ENCODE measurements at regions not wholly inside any gene's neighbourhood (a gene's known extent, or its start where the extent isn't known, plus 50 kb on each side); places are given as distances from the start of the nearest gene placed in this dataset.

DNA sequence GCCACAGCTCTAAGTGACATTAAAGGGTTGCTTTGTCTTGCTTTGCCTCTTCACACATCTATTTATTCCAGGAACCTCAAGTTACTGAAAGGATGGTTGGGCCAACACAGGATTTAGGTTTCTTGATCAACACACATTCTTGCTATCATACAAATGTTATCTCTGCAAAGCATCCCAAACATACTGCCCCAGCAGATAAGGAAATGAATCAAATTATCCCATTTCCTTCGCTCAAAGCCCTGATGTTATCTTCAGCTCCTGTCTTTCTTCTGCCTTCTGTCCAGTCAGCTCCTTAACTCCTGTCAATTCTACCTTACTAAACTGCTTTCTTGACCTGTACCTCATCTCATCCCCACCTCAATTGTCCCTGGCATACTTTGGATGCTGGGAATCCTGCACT, 355.9 kb upstream of the TENM4 start:
- Histone ChIP-seq H2BK5ac (ENCODE audit: low read depth, low read length, poor library complexity) (no peak overlapping the region), H3K4me1 (ENCODE audit: control insufficient read depth in 1 of 2, insufficient read depth in 2 of 2, low read length in 2 of 2) (no peaks in the 10 kb centered on the region), H4K8ac (ENCODE audit: low read depth, low read length) (no peak overlapping the region), H3K36me3 (ENCODE audit: control insufficient read depth in 1 of 2, insufficient read depth in 2 of 2, low read length in 2 of 2) (no peaks in the 10 kb centered on the region), H4K12ac (ENCODE audit: low read depth, low read length) (no peak overlapping the region), H3K9ac (ENCODE audit: low read length) (no peak overlapping the region), H3K18ac (ENCODE audit: low read length) (no peak overlapping the region), H2AK5ac (ENCODE audit: low read length) (no peak overlapping the region), H2BK12ac (ENCODE audit: low read length) (no peak overlapping the region), H2BK120ac (ENCODE audit: insufficient read depth, low read length, poor library complexity) (no peak overlapping the region), H3K9me3 (ENCODE audit: insufficient read depth, low read depth, low read length) (no peaks in the 10 kb centered on the region), H3K23ac (ENCODE audit: low read length) (no peak overlapping the region), H3K27ac (ENCODE audit: low read depth, low read length) (no peak overlapping the region), H3K4me2 (ENCODE audit: low read length) (no peak overlapping the region), H3K14ac (ENCODE audit: low read length) (no peak overlapping the region), H4K91ac (ENCODE audit: low read depth, low read length) (no peak overlapping the region), H3K4me3 (ENCODE audit: low read depth, low read length) (no peak overlapping the region), H3K4ac (ENCODE audit: low read depth, low read length) (no peak overlapping the region), H3K79me1 (ENCODE audit: low read length) (no peaks in the 10 kb centered on the region), H2AFZ (ENCODE audit: insufficient read depth, low read length, poor library complexity) (no peak overlapping the region), H3K27me3 (ENCODE audit: insufficient read depth, low read length) (no peaks in the 10 kb centered on the region), H3K79me2 (ENCODE audit: control insufficient read depth, insufficient read depth, low read length, poor library complexity) (no peaks in the 10 kb centered on the region)
- no peak for DNase-seq
- whole genome bisulfite sequencing (ENCODE audit: extremely low coverage, insufficient coverage, insufficient read length): no CpG with 5 or more reads among the region's 1 CpG

DNA sequence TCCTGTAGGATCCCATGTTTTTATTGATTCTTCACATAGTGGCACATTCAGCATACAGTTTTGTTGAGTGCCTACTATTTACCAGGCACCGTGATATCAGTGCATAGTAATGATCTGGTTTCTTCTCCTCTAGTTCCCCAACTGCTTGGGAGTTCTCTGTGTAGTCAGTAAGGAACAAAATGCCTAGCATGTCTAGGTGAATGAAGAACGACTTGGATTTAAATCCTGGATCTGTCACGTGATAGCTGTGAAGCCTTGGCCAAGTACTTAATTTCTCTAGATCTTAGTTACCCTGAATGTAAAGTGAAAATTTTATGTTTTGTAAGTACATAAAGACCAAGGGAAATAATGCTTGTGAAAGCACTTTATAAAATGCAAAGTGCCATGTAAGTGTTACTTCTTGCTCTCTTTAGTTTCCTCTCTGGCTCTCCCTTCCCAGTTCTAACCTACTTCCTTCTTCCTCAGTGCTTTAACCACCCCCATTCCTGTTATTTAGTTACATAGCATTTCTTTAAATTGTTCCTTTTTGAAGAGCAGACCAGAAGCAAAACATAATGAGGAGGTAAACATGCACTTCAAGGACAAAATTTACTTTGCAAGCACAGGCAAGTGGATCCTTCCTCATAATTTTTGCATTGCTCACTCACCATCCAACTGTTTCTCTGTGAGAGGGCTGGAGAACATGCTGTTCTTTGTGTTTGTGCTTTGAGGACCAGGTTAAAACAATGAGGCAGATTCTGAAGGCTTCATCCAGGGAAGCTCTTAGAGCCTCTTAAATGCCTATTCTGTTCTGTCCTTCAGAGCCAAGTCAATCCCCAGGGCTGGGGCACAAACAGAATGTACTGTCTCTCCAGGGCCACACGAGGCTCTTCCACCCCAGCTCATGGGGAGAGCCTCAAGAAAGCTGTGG, 353.9 kb upstream of the TENM4 start:
- H3K27ac ChIP-seq (ENCODE audit: low read depth, low read length): no peak overlapping the region
- no peak overlapping the region for H3K18ac ChIP-seq (ENCODE audit: low read length)
- H3K14ac ChIP-seq (ENCODE audit: low read length): no peak overlapping the region
- H3K4me1 ChIP-seq (ENCODE audit: control insufficient read depth in 1 of 2, insufficient read depth in 2 of 2, low read length in 2 of 2): no peaks in the 10 kb centered on the region
- no peaks in the 10 kb centered on the region for H3K36me3 ChIP-seq (ENCODE audit: control insufficient read depth in 1 of 2, insufficient read depth in 2 of 2, low read length in 2 of 2)
- no peak overlapping the region for H2BK12ac ChIP-seq (ENCODE audit: low read length)
- no peaks in the 10 kb centered on the region for H3K79me1 ChIP-seq (ENCODE audit: low read length)
- H2BK5ac ChIP-seq (ENCODE audit: low read depth, low read length, poor library complexity): no peak overlapping the region
- no peak overlapping the region for H3K4ac ChIP-seq (ENCODE audit: low read depth, low read length)
- H4K12ac ChIP-seq (ENCODE audit: low read depth, low read length): no peak overlapping the region
- H3K79me2 ChIP-seq (ENCODE audit: control insufficient read depth, insufficient read depth, low read length, poor library complexity): no peaks in the 10 kb centered on the region
- H2AFZ ChIP-seq (ENCODE audit: insufficient read depth, low read length, poor library complexity): no peak overlapping the region
- H3K4me3 ChIP-seq (ENCODE audit: low read depth, low read length): no peak overlapping the region
- H3K4me2 ChIP-seq (ENCODE audit: low read length): no peak overlapping the region
- no peak overlapping the region for H4K8ac ChIP-seq (ENCODE audit: low read depth, low read length)
- H2BK120ac ChIP-seq (ENCODE audit: insufficient read depth, low read length, poor library complexity): no peak overlapping the region
- H3K9me3 ChIP-seq (ENCODE audit: insufficient read depth, low read depth, low read length): no peaks in the 10 kb centered on the region
- no CpG with 5 or more reads among the region's 4 CpGs for WGBS (ENCODE audit: extremely low coverage, insufficient coverage, insufficient read length)
- H3K9ac ChIP-seq (ENCODE audit: low read length): no peak overlapping the region
- no peak overlapping the region for H2AK5ac ChIP-seq (ENCODE audit: low read length)
- DNase-seq: no peak
- no peaks in the 10 kb centered on the region for H3K27me3 ChIP-seq (ENCODE audit: insufficient read depth, low read length)
- H3K23ac ChIP-seq (ENCODE audit: low read length): no peak overlapping the region
- no peak overlapping the region for H4K91ac ChIP-seq (ENCODE audit: low read depth, low read length)

DNA sequence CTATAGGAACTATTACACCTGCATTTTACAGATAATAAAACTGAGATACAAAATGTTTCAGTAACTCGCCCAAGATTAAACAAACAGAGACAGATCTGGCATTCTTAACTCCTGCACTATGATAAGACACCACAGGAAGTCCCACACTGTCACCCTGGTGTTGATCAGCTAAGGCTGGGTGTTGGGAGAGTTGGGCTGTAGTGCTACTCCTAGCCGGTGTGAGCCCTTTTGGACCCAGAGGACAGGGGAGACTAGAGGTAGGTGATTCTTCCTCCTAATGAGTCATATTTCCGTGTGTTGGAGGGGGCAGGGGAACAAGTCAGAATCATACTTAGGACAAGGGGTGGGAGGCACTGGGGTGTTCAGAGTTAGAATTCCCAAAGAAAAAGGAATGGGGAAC, 353.2 kb upstream of the TENM4 start:
- Histone ChIP-seq H2AK5ac (ENCODE audit: low read length) (no peak overlapping the region), H3K79me2 (ENCODE audit: control insufficient read depth, insufficient read depth, low read length, poor library complexity) (no peaks in the 10 kb centered on the region), H3K36me3 (ENCODE audit: control insufficient read depth in 1 of 2, insufficient read depth in 2 of 2, low read length in 2 of 2) (no peaks in the 10 kb centered on the region), H2BK120ac (ENCODE audit: insufficient read depth, low read length, poor library complexity) (no peak overlapping the region), H4K12ac (ENCODE audit: low read depth, low read length) (no peak overlapping the region), H4K8ac (ENCODE audit: low read depth, low read length) (no peak overlapping the region), H3K4me1 (ENCODE audit: control insufficient read depth in 1 of 2, insufficient read depth in 2 of 2, low read length in 2 of 2) (no peaks in the 10 kb centered on the region), H4K91ac (ENCODE audit: low read depth, low read length) (no peak overlapping the region), H3K27ac (ENCODE audit: low read depth, low read length) (no peak overlapping the region), H3K18ac (ENCODE audit: low read length) (no peak overlapping the region), H3K9ac (ENCODE audit: low read length) (no peak overlapping the region), H3K27me3 (ENCODE audit: insufficient read depth, low read length) (no peaks in the 10 kb centered on the region), H3K9me3 (ENCODE audit: insufficient read depth, low read depth, low read length) (no peaks in the 10 kb centered on the region), H3K4me2 (ENCODE audit: low read length) (no peak overlapping the region), H2BK5ac (ENCODE audit: low read depth, low read length, poor library complexity) (no peak overlapping the region), H3K79me1 (ENCODE audit: low read length) (no peaks in the 10 kb centered on the region), H3K4me3 (ENCODE audit: low read depth, low read length) (no peak overlapping the region), H3K14ac (ENCODE audit: low read length) (no peak overlapping the region), H2AFZ (ENCODE audit: insufficient read depth, low read length, poor library complexity) (no peak overlapping the region), H3K4ac (ENCODE audit: low read depth, low read length) (no peak overlapping the region), H2BK12ac (ENCODE audit: low read length) (no peak overlapping the region), H3K23ac (ENCODE audit: low read length) (no peak overlapping the region)
- no CpG with 5 or more reads among the region's 3 CpGs for WGBS (ENCODE audit: extremely low coverage, insufficient coverage, insufficient read length)
- DNase-seq: no peak

DNA sequence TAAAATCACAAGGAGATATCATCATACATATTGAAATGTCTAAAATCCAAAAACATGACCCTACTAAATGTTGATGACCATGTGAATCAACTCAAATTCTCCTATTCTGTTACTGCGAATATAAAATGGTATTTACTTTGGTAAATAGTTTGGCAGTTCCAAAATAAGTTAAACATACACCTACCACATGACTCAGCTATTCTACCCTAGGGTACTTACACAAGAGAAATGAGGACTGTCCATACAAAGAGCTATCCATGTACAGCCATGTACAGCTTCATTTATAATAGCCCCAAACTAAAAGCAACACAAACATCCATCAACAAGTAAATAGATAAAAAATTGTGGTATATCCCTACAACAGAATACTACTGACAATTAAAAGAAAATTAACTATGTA, 346.1 kb upstream of the TENM4 start:
- H3K79me1 ChIP-seq (ENCODE audit: low read length): no peaks in the 10 kb centered on the region
- H3K4me1 ChIP-seq (ENCODE audit: control insufficient read depth in 1 of 2, insufficient read depth in 2 of 2, low read length in 2 of 2): no peaks in the 10 kb centered on the region
- no peak overlapping the region for H2BK12ac ChIP-seq (ENCODE audit: low read length)
- WGBS (ENCODE audit: extremely low coverage, insufficient coverage, insufficient read length): no CpG with 5 or more reads among the region's 1 CpG
- H3K27ac ChIP-seq (ENCODE audit: low read depth, low read length): no peak overlapping the region
- no peak overlapping the region for H3K4me3 ChIP-seq (ENCODE audit: low read depth, low read length)
- H2AFZ ChIP-seq (ENCODE audit: insufficient read depth, low read length, poor library complexity): no peak overlapping the region
- H3K9me3 ChIP-seq (ENCODE audit: insufficient read depth, low read depth, low read length): no peaks in the 10 kb centered on the region
- no peak overlapping the region for H3K18ac ChIP-seq (ENCODE audit: low read length)
- H3K14ac ChIP-seq (ENCODE audit: low read length): no peak overlapping the region
- no peak overlapping the region for H4K12ac ChIP-seq (ENCODE audit: low read depth, low read length)
- H3K23ac ChIP-seq (ENCODE audit: low read length): no peak overlapping the region
- no peak overlapping the region for H3K4me2 ChIP-seq (ENCODE audit: low read length)
- H3K4ac ChIP-seq (ENCODE audit: low read depth, low read length): no peak overlapping the region
- H4K8ac ChIP-seq (ENCODE audit: low read depth, low read length): no peak overlapping the region
- no peaks in the 10 kb centered on the region for H3K36me3 ChIP-seq (ENCODE audit: control insufficient read depth in 1 of 2, insufficient read depth in 2 of 2, low read length in 2 of 2)
- no peaks in the 10 kb centered on the region for H3K79me2 ChIP-seq (ENCODE audit: control insufficient read depth, insufficient read depth, low read length, poor library complexity)
- H2BK120ac ChIP-seq (ENCODE audit: insufficient read depth, low read length, poor library complexity): no peak overlapping the region
- no peak overlapping the region for H4K91ac ChIP-seq (ENCODE audit: low read depth, low read length)
- no peak overlapping the region for H2AK5ac ChIP-seq (ENCODE audit: low read length)
- H2BK5ac ChIP-seq (ENCODE audit: low read depth, low read length, poor library complexity): no peak overlapping the region
- DNase-seq: no peak
- no peaks in the 10 kb centered on the region for H3K27me3 ChIP-seq (ENCODE audit: insufficient read depth, low read length)
- no peak overlapping the region for H3K9ac ChIP-seq (ENCODE audit: low read length)

Measured in trophoblast cell (in vitro differentiated cells and primary cell).